H1 (cell line): ENCODE measurements at regions not wholly inside any gene's neighbourhood (a gene's known extent, or its start where the extent isn't known, plus 50 kb on each side); places are given as distances from the start of the nearest gene placed in this dataset.

Source experiments
- CTCF ChIA-PET: fragments of 300-600 bp; sonication (Branson Sonifier 250); formaldehyde crosslinking; loops from one replicate; lab custom pipeline; 2021; ENCODE audit not compliant: partially characterized antibody; lab: Charles Lee
- POLR2A ChIA-PET: fragments of 300-600 bp; sonication (Branson Sonifier 250); formaldehyde crosslinking; loops from one replicate; lab custom pipeline; 2021; ENCODE audit warnings: inconsistent platforms; ENCODE audit not compliant: partially characterized antibody; lab: Charles Lee
- DNase-seq, 2 experiments: peaks; one replicate each; pipeline versions ENCODE4 v3.0.0 to v3.0.0-alpha.2; 2010 to 2022; ENCODE audit warnings: low spot score in 2 of 2, low read depth in 1 of 2, mixed read lengths in 1 of 2
- FAIRE-seq: peaks from 2 replicates; lab custom pipeline; 2011; peaks lifted over from hg19 to GRCh38; lab: Jason Lieb, UNC
- H2AFZ ChIP-seq: 2 replicates; pipeline ENCODE4 v1.8.1; 2012; ENCODE audit warnings: low read length, inconsistent platforms
- H2AK5ac ChIP-seq: 2 replicates; pipeline ENCODE4 v1.6.1; 2013; ENCODE audit warnings: low read depth, low read length
- H2BK120ac ChIP-seq: replicated peaks from 2 replicates; pipeline ENCODE3; 2013; ENCODE audit warnings: low read depth, low read length, inconsistent platforms
- H2BK12ac ChIP-seq: 2 replicates; pipeline ENCODE4 v1.6.1; 2013; ENCODE audit warnings: low read depth, low read length
- H2BK15ac ChIP-seq: 2 replicates; pipeline ENCODE4 v1.6.1; 2013; ENCODE audit warnings: low read length
- H2BK20ac ChIP-seq: 2 replicates; pipeline ENCODE4 v1.6.1; 2013; ENCODE audit warnings: low read length
- H2BK5ac ChIP-seq: 2 replicates; pipeline ENCODE4 v1.6.1; 2013; ENCODE audit warnings: low read depth, low read length
- H3K14ac ChIP-seq: 2 replicates; pipeline ENCODE4 v1.6.1; 2013; ENCODE audit warnings: inconsistent platforms; ENCODE audit not compliant: insufficient read length
- H3K18ac ChIP-seq: 2 replicates; pipeline ENCODE4 v1.6.1; 2013; ENCODE audit warnings: low read length; ENCODE audit errors: extremely low read depth
- H3K23ac ChIP-seq: 2 replicates; pipeline ENCODE4 v1.6.1; 2013; ENCODE audit warnings: inconsistent platforms; ENCODE audit not compliant: insufficient read length
- H3K23me2 ChIP-seq: 2 replicates; pipeline ENCODE4 v1.6.1; 2013; ENCODE audit warnings: low read depth, low read length
- H3K27ac ChIP-seq: 2 replicates; pipeline ENCODE4 v1.6.1; 2011; ENCODE audit warnings: low read depth, low read length, inconsistent platforms
- H3K27me3 ChIP-seq, 4 experiments: replicated peaks in 1 of 4; 1 replicate in 1 of 4; 2 replicates in 3 of 4; pipeline versions ENCODE4 v1.6.1 to v1.8.1; 2011 to 2013; ENCODE audit warnings: low read length in 3 of 4, mild to moderate bottlenecking in 3 of 4, inconsistent platforms in 2 of 4, mixed read lengths in 2 of 4, moderate library complexity in 1 of 4; ENCODE audit not compliant: control insufficient read depth in 3 of 4, insufficient read depth in 3 of 4; ENCODE audit errors: extremely low read depth in 1 of 4
- H3K36me3 ChIP-seq, 4 experiments: 2 replicates each; pipeline versions ENCODE4 v1.6.1 to v1.8.1; 2011 to 2013; ENCODE audit warnings: mild to moderate bottlenecking in 4 of 4, low read length in 3 of 4, moderate library complexity in 2 of 4, control low read depth in 1 of 4, inconsistent platforms in 1 of 4; ENCODE audit not compliant: insufficient read depth in 4 of 4, control insufficient read depth in 2 of 4
- H3K4ac ChIP-seq: replicated peaks from 2 replicates; pipeline ENCODE3; 2013; ENCODE audit warnings: low read length, low read depth, mixed read lengths, inconsistent platforms; ENCODE audit not compliant: insufficient read length
- H3K4me1 ChIP-seq, 4 experiments: replicated peaks in 1 of 4; 1 replicate in 1 of 4; 2 replicates in 3 of 4; pipeline versions ENCODE4 v1.6.1 to v1.8.1; 2011 to 2013; ENCODE audit warnings: low read length in 3 of 4, inconsistent platforms in 2 of 4, mixed read lengths in 1 of 4; ENCODE audit not compliant: insufficient read depth in 4 of 4, control insufficient read depth in 3 of 4
- H3K4me2 ChIP-seq, 2 experiments: 2 replicates each; pipeline versions ENCODE4 v1.6.1 to v1.8.1; 2011 to 2013; ENCODE audit warnings: low read depth in 2 of 2, low read length in 2 of 2, control low read depth in 1 of 2, inconsistent platforms in 1 of 2, mild to moderate bottlenecking in 1 of 2; ENCODE audit not compliant: insufficient read depth in 1 of 2
- H3K4me3 ChIP-seq, 4 experiments: fragments of 200-600, 300-600 bp in 1 of 4; sonication (generic), shearing (Covaris generic), sonication (Bioruptor Twin) in 1 of 4; 2 replicates each; pipeline versions ENCODE4 v1.5.1 to v1.8.1; 2011 to 2016; ENCODE audit warnings: low read length in 4 of 4, low read depth in 3 of 4, control low read depth in 2 of 4, inconsistent platforms in 2 of 4, mild to moderate bottlenecking in 2 of 4, mixed read lengths in 1 of 4, moderate library complexity in 1 of 4; ENCODE audit not compliant: insufficient read depth in 2 of 4; ENCODE audit errors: extremely low read depth in 1 of 4
- H3K56ac ChIP-seq: replicated peaks from 2 replicates; pipeline ENCODE3; 2013; ENCODE audit warnings: low read depth, mild to moderate bottlenecking, mixed read lengths, low read length, inconsistent platforms; ENCODE audit not compliant: insufficient read length
- H3K79me1 ChIP-seq: 2 replicates; pipeline ENCODE4 v1.6.1; 2013; ENCODE audit warnings: low read depth, low read length, control low read depth
- H3K79me2 ChIP-seq, 2 experiments: 2 replicates each; pipeline versions ENCODE4 v1.6.1 to v1.8.1; 2012 to 2013; ENCODE audit warnings: low read length in 2 of 2, mild to moderate bottlenecking in 2 of 2, inconsistent platforms in 1 of 2; ENCODE audit not compliant: insufficient read depth in 2 of 2, control insufficient read depth in 1 of 2
- H3K9ac ChIP-seq, 4 experiments: replicated peaks in 1 of 4; 1 replicate in 1 of 4; 2 replicates in 3 of 4; pipeline versions ENCODE4 v1.6.1 to v1.8.1; 2011 to 2013; ENCODE audit warnings: low read depth in 3 of 4, low read length in 3 of 4, control low read depth in 2 of 4, mild to moderate bottlenecking in 2 of 4, moderate library complexity in 2 of 4, inconsistent platforms in 1 of 4; ENCODE audit errors: extremely low read depth in 1 of 4
- H3K9me3 ChIP-seq, 2 experiments: 2 replicates each; pipeline versions ENCODE4 v1.6.1 to v1.8.1; 2012 to 2013; ENCODE audit warnings: mild to moderate bottlenecking in 2 of 2, moderate library complexity in 2 of 2, control low read depth in 1 of 2, inconsistent platforms in 1 of 2, low read depth in 1 of 2, low read length in 1 of 2, mixed read lengths in 1 of 2; ENCODE audit not compliant: insufficient read depth in 2 of 2
- H4K20me1 ChIP-seq, 2 experiments: replicated peaks in 1 of 2; 2 replicates each; pipeline versions ENCODE3 to v1.8.1; 2011 to 2013; ENCODE audit warnings: inconsistent platforms in 2 of 2, low read length in 2 of 2, mild to moderate bottlenecking in 1 of 2; ENCODE audit not compliant: insufficient read depth in 2 of 2, control insufficient read depth in 1 of 2
- H4K5ac ChIP-seq: 2 replicates; pipeline ENCODE4 v1.6.1; 2013; ENCODE audit warnings: low read length, low read depth, mixed read lengths, inconsistent platforms; ENCODE audit not compliant: insufficient read length
- H4K8ac ChIP-seq: 2 replicates; pipeline ENCODE4 v1.8.0; 2013; ENCODE audit warnings: mild to moderate bottlenecking, moderate library complexity, low read length, inconsistent platforms; ENCODE audit not compliant: insufficient read depth; ENCODE audit errors: extremely low read depth
- H4K91ac ChIP-seq: replicated peaks from 2 replicates; pipeline ENCODE3; 2013; ENCODE audit warnings: low read length, mixed read lengths, inconsistent platforms; ENCODE audit not compliant: insufficient read length
- ASH2L ChIP-seq: fragments of 200-600, 300-600 bp; sonication (generic); IDR thresholded peaks from one replicate; pipeline ENCODE4 v1.7.1; 2017; ENCODE audit warnings: low read length
- CTCF ChIP-seq, 3 experiments: IDR thresholded peaks; 1 replicate in 2 of 3; 2 replicates in 1 of 3; pipeline versions ENCODE4 v1.5.1 to v1.6.1; 2011; ENCODE audit warnings: low read length in 3 of 3, mild to moderate bottlenecking in 3 of 3, inconsistent platforms in 2 of 3, low read depth in 1 of 3, moderate library complexity in 1 of 3; ENCODE audit not compliant: insufficient read depth in 1 of 3; ENCODE audit errors: control extremely low read depth in 1 of 3
- EGR1 ChIP-seq: IDR thresholded peaks from 2 replicates; pipeline ENCODE4 v1.6.1; 2011; ENCODE audit warnings: low read depth, low read length, borderline replicate concordance
- NANOG ChIP-seq: IDR thresholded peaks from 2 replicates; pipeline ENCODE4 v1.6.1; 2011; ENCODE audit warnings: low read length, low read depth, mild to moderate bottlenecking, inconsistent platforms; ENCODE audit not compliant: insufficient read depth, poor library complexity, severe bottlenecking
- NRF1 ChIP-seq: IDR thresholded peaks from 2 replicates; pipeline ENCODE4 v1.6.1; 2011; ENCODE audit warnings: mild to moderate bottlenecking, low read depth, low read length, improper control_type of control experiment
- PHF8 ChIP-seq: fragments of 200-600 bp; sonication (generic); conservative IDR thresholded peaks from 2 replicates; pipeline ENCODE4 v1.7.1; 2012; ENCODE audit warnings: low read depth, mild to moderate bottlenecking, inconsistent platforms, low read length, moderate library complexity
- POLR2A ChIP-seq, 2 experiments: IDR thresholded peaks; 1 replicate in 1 of 2; 2 replicates in 1 of 2; pipeline ENCODE4 v1.6.1; 2011; ENCODE audit warnings: low read depth in 2 of 2, low read length in 2 of 2, mild to moderate bottlenecking in 2 of 2; ENCODE audit errors: control extremely low read depth in 1 of 2
- RBBP5 ChIP-seq: IDR thresholded peaks from 2 replicates; pipeline ENCODE4 v1.7.1; 2012; ENCODE audit warnings: low read depth, mild to moderate bottlenecking, inconsistent platforms, low read length, moderate library complexity, borderline replicate concordance
- SIN3A ChIP-seq, 2 experiments: IDR thresholded peaks in 1 of 2; conservative IDR thresholded peaks in 1 of 2; 2 replicates each; pipeline ENCODE4 v1.6.1; 2011 to 2012; ENCODE audit warnings: low read length in 2 of 2, improper control_type of control experiment in 1 of 2, low read depth in 1 of 2, mild to moderate bottlenecking in 1 of 2
- TAF7 ChIP-seq: optimal IDR thresholded peaks from 2 replicates; pipeline ENCODE3; 2011; ENCODE audit warnings: low read depth, mild to moderate bottlenecking, inconsistent platforms, low read length, moderate library complexity, borderline replicate concordance
- TEAD4 ChIP-seq: IDR thresholded peaks from 2 replicates; pipeline ENCODE4 v1.6.1; 2012; ENCODE audit warnings: low read depth, low read length, inconsistent platforms, mixed read lengths
- WGBS, 2 experiments: shearing (Covaris generic) in 1 of 2; methylation state at CpG; one replicate each; pipeline versions ENCODE4 v1.1.6 to v1.1.7; 2013 to 2015; ENCODE audit warnings: low lambda C conversion rate in 2 of 2, mixed read lengths in 2 of 2, inconsistent platforms in 1 of 2, low coverage in 1 of 2, missing lambda C conversion rate in 1 of 2; ENCODE audit not compliant: insufficient replicate concordance in 2 of 2, insufficient coverage in 1 of 2, insufficient read length in 1 of 2; ENCODE audit errors: extremely low coverage in 1 of 2, missing lambda C conversion rate in 1 of 2; 5-methylcytosine and 5-hydroxymethylcytosine counted together

GRCh38 chr5:157944077-157944633, 85.2 kb upstream of the CLINT1 start:
- no peaks in the 10 kb centered on the region for H4K20me1 ChIP-seq
- H3K9ac ChIP-seq: no peak overlapping the region
- peak overlapping the region; percentile 66; the same call in 1 of the 2 replicates for H2AFZ ChIP-seq
- DNase-seq (no peak), FAIRE-seq (no peak)
- peak overlapping the region; percentile 56; the same call in 1 of the 2 replicates for H2BK12ac ChIP-seq
- H3K27me3 ChIP-seq: no peaks in the 10 kb centered on the region
- no peak overlapping the region for H3K14ac ChIP-seq
- peak overlapping the region; percentile 24; the same call in 1 of the 2 replicates for H2BK20ac ChIP-seq
- H3K27ac ChIP-seq: no peak overlapping the region
- H2AK5ac ChIP-seq: no peak overlapping the region
- no peak overlapping the region for H3K4me3 ChIP-seq
- no peaks in the 10 kb centered on the region for H3K36me3 ChIP-seq
- no peaks in the 10 kb centered on the region for H3K9me3 ChIP-seq
- H3K56ac ChIP-seq: no peak overlapping the region
- POLR2A ChIA-PET: interaction anchor here (1.0 to 1.5 kb wide), 3 partner anchors 8 to 25 kb away, joined by 3 to 4 read pairs (median 3); no protein-coding TSS in a partner anchor
- no peak overlapping the region for H3K18ac ChIP-seq
- H3K4me2 ChIP-seq: no peak overlapping the region
- H4K5ac ChIP-seq: no peak overlapping the region
- H3K79me2 ChIP-seq: no peaks in the 10 kb centered on the region
- peaks cover 0 to 4% (median 1%) of the 10 kb centered on the region in 4 experiments; a peak in 4 of 7 replicates for H3K4me1 ChIP-seq
- H3K23me2 ChIP-seq: no peaks in the 10 kb centered on the region
- H2BK15ac ChIP-seq: no peak overlapping the region
- H2BK120ac ChIP-seq: no peak overlapping the region
- no peaks in the 10 kb centered on the region for H3K79me1 ChIP-seq
- peak overlapping the region; percentile 67; the same call in 1 of the 2 replicates for H2BK5ac ChIP-seq
- CTCF ChIA-PET: interaction anchor here (0.6 to 1.3 kb wide), 6 partner anchors 8 to 337 kb away, joined by 3 to 5 read pairs (median 3); no protein-coding TSS in a partner anchor
- H3K4ac ChIP-seq: no peak overlapping the region
- no peak overlapping the region for H4K8ac ChIP-seq
- WGBS, 2 experiments: 74% methylated on average over 6 of the region's 6 CpGs; no CpG with 5 or more reads in 1 of the 2 experiments
- H3K23ac ChIP-seq: no peak overlapping the region
- peak overlapping the region; percentile 36 for H4K91ac ChIP-seq
- TF ChIP-seq RBBP5 (no peak), CTCF (IDR thresholded peaks at IDR 0.05; ENCODE audit: control extremely low read depth in 1 of 3, insufficient read depth in 1 of 3, low read depth in 1 of 3, low read length in 3 of 3) (no peak), NANOG (no peak), POLR2A (IDR thresholded peaks at IDR 0.05; ENCODE audit: control extremely low read depth in 1 of 2, low read depth in 2 of 2, low read length in 2 of 2) (no peak), TEAD4 (no peak), PHF8 (no peak), EGR1 (no peak), ASH2L (no peak), TAF7 (no peak), SIN3A (conservative IDR thresholded peaks at IDR 0.05 in 1 of 2, IDR thresholded peaks at IDR 0.05 in 1 of 2; ENCODE audit: low read depth in 1 of 2, low read length in 2 of 2) (no peak), NRF1 (no peak)
